Caco-2 (cell line): ENCODE measurements at regions not wholly inside any gene's neighbourhood (a gene's known extent, or its start where the extent isn't known, plus 50 kb on each side); places are given as distances from the start of the nearest gene placed in this dataset.

Source experiments
- BruUV-seq: library from RNA; stranded (reverse); fragments of 400-500 nt; replicated peaks from 2 replicates; lab custom pipeline; 2021; lab: Mats Ljungman, UMichigan
- CTCF ChIA-PET: fragments of 300-600 bp; sonication (Branson Sonifier 250); formaldehyde crosslinking; loops from one replicate; lab custom pipeline; 2022; ENCODE audit warnings: antibody characterized with exemption; lab: Charles Lee
- POLR2A ChIA-PET: fragments of 300-600 bp; sonication (Branson Sonifier 250); formaldehyde crosslinking; loops from one replicate; lab custom pipeline; 2022; ENCODE audit warnings: antibody characterized with exemption; lab: Charles Lee
- DNase-seq, 2 experiments: peaks; one replicate each; pipeline versions ENCODE4 v3.0.0 to v3.0.0-alpha.2; 2020 to 2022
- H3K27me3 ChIP-seq: replicated peaks from 2 replicates; pipeline ENCODE4 v1.6.0; 2011; ENCODE audit warnings: low read length; ENCODE audit not compliant: control insufficient read depth, insufficient read depth
- H3K36me3 ChIP-seq: 2 replicates; pipeline ENCODE4 v1.5.1; 2011; ENCODE audit warnings: low read length; ENCODE audit not compliant: control insufficient read depth, insufficient read depth
- H3K4me1 ChIP-seq: fragments of 250-450 bp; sonication (Bioruptor Pico); 2 replicates; pipeline ENCODE4 v1.5.1; 2020; ENCODE audit warnings: mild to moderate bottlenecking
- H3K4me3 ChIP-seq: 2 replicates; pipeline ENCODE4 v1.5.1; 2011; ENCODE audit warnings: low read depth, mild to moderate bottlenecking, control low read depth, low read length
- H3K9me3 ChIP-seq: fragments of 250-450 bp; sonication (Bioruptor Pico); 2 replicates; pipeline ENCODE4 v1.5.1; 2020; ENCODE audit warnings: mild to moderate bottlenecking, moderate library complexity
- H3K27ac Mint-ChIP-seq: one replicate; pipeline ENCODE4 v1.8.0; 2022; ENCODE audit warnings: mixed read lengths; ENCODE audit not compliant: unreplicated experiment
- H3K27me3 Mint-ChIP-seq: one replicate; pipeline ENCODE4 v1.8.0; 2022; ENCODE audit warnings: mixed read lengths; ENCODE audit not compliant: insufficient read depth, unreplicated experiment
- H3K36me3 Mint-ChIP-seq: one replicate; pipeline ENCODE4 v1.8.0; 2022; ENCODE audit warnings: mild to moderate bottlenecking, mixed read lengths; ENCODE audit not compliant: insufficient read depth, unreplicated experiment
- H3K4me1 Mint-ChIP-seq: one replicate; pipeline ENCODE4 v1.8.0; 2022; ENCODE audit warnings: low read depth, mixed read lengths; ENCODE audit not compliant: unreplicated experiment
- H3K4me3 Mint-ChIP-seq: one replicate; pipeline ENCODE4 v1.8.0; 2022; ENCODE audit warnings: mild to moderate bottlenecking, moderate library complexity, mixed read lengths; ENCODE audit not compliant: unreplicated experiment
- H3K9me3 Mint-ChIP-seq: one replicate; pipeline ENCODE4 v1.8.0; 2022; ENCODE audit warnings: mixed read lengths; ENCODE audit not compliant: unreplicated experiment
- CTCF ChIP-seq, 2 experiments: fragments of 200-600 bp in 1 of 2; IDR thresholded peaks; 1 replicate in 1 of 2; 2 replicates in 1 of 2; pipeline versions ENCODE4 v1.5.1 to v1.8.0; 2011 to 2022; ENCODE audit warnings: antibody characterized with exemption in 1 of 2, control low read depth in 1 of 2, inconsistent platforms in 1 of 2, low read depth in 1 of 2, low read length in 1 of 2, mild to moderate bottlenecking in 1 of 2, moderate library complexity in 1 of 2; ENCODE audit not compliant: insufficient read depth in 1 of 2, severe bottlenecking in 1 of 2, unreplicated experiment in 1 of 2
- intact Hi-C: fragments of 100-400 bp; cut with micrococcal nuclease; formaldehyde crosslinking; loops from one replicate; pipeline ENCODE4 v1.10.0; 2022; ENCODE audit not compliant: unreplicated experiment

- no peak for DNase-seq
- H3K9me3 ChIP-seq, result no peaks in the 10 kb centered on the region
- ChIA-PET POLR2A (no interaction called here), CTCF (no interaction called here)
- H3K36me3 ChIP-seq, result no peaks in the 10 kb centered on the region
- no peaks in the 10 kb centered on the region for H3K27me3 ChIP-seq
- intact Hi-C loops, result no loop called here
- Mint-ChIP-seq H3K9me3 (no peaks in the 10 kb centered on the region), H3K27ac (no peak overlapping the region), H3K4me1 (peaks cover 13% of the 10 kb centered on the region), H3K36me3 (no peaks in the 10 kb centered on the region), H3K4me3 (no peak overlapping the region), H3K27me3 (no peaks in the 10 kb centered on the region)
- peaks cover 10% of the 10 kb centered on the region; the same call in 1 of the 2 replicates for H3K4me1 ChIP-seq
- TF ChIP-seq CTCF (IDR thresholded peaks at IDR 0.05; ENCODE audit: insufficient read depth in 1 of 2, low read depth in 1 of 2, low read length in 1 of 2, severe bottlenecking in 1 of 2, unreplicated experiment in 1 of 2), result no peak
- no TSS peak for BruUV-seq
- H3K4me3 ChIP-seq, result no peak overlapping the region
These were observed 198.7 kb upstream of the TBC1D5 start for GRCh38 chr3:17941152-17941551.

- Mint-ChIP-seq H3K4me3 (no peak overlapping the region), H3K27ac (no peak overlapping the region), H3K9me3 (no peaks in the 10 kb centered on the region), H3K27me3 (no peaks in the 10 kb centered on the region), H3K4me1 (no peaks in the 10 kb centered on the region), H3K36me3 (no peaks in the 10 kb centered on the region)
- H3K9me3 ChIP-seq, result no peaks in the 10 kb centered on the region
- no peaks in the 10 kb centered on the region for H3K27me3 ChIP-seq
- no peaks in the 10 kb centered on the region for H3K36me3 ChIP-seq
- no TSS peak for BruUV-seq
- CTCF ChIA-PET, result interaction anchor here (0.6 kb wide), 1 partner anchor 14 kb away, joined by 3 read pairs; no protein-coding TSS in a partner anchor
- H3K4me1 ChIP-seq, result no peaks in the 10 kb centered on the region
- no peak for DNase-seq
- H3K4me3 ChIP-seq, result no peak overlapping the region
- intact Hi-C loops, result no loop called here
- TF ChIP-seq CTCF (IDR thresholded peaks at IDR 0.05; ENCODE audit: insufficient read depth in 1 of 2, low read depth in 1 of 2, low read length in 1 of 2, severe bottlenecking in 1 of 2, unreplicated experiment in 1 of 2), result no peak
- POLR2A ChIA-PET, result no interaction called here
These were observed 196.7 kb upstream of the TBC1D5 start for GRCh38 chr3:17939157-17939556.

GRCh38 chr3:17938313-17938712 lies 195.9 kb upstream of the TBC1D5 start:
- no peaks in the 10 kb centered on the region for H3K36me3 ChIP-seq
- no peak for DNase-seq
- H3K4me1 ChIP-seq, result no peaks in the 10 kb centered on the region
- Mint-ChIP-seq H3K9me3 (no peaks in the 10 kb centered on the region), H3K4me1 (no peaks in the 10 kb centered on the region), H3K36me3 (no peaks in the 10 kb centered on the region), H3K27ac (no peak overlapping the region), H3K27me3 (no peaks in the 10 kb centered on the region), H3K4me3 (no peak overlapping the region)
- CTCF ChIA-PET, result no interaction called here
- no peaks in the 10 kb centered on the region for H3K27me3 ChIP-seq
- no peak overlapping the region for H3K4me3 ChIP-seq
- POLR2A ChIA-PET, result no interaction called here
- no peak for TF ChIP-seq CTCF (IDR thresholded peaks at IDR 0.05; ENCODE audit: insufficient read depth in 1 of 2, low read depth in 1 of 2, low read length in 1 of 2, severe bottlenecking in 1 of 2, unreplicated experiment in 1 of 2)
- no TSS peak for BruUV-seq
- no peaks in the 10 kb centered on the region for H3K9me3 ChIP-seq
- intact Hi-C loops, result no loop called here
